ENCODE measurements at regions not wholly inside any gene's neighbourhood (a gene's known extent, or its start where the extent isn't known, plus 50 kb on each side); places are given as distances from the start of the nearest gene placed in this dataset.
A peak's percentile ranks its signal among the peaks of the same experiment; 100 is the strongest.

GRCh38 chr4:53937327-53937726 is 127.1 kb downstream of the CHIC2 start:
- Histone ChIP-seq H3K27ac (ENCODE audit: low read depth, low read length) (peak overlapping the region; percentile 42), H3K9me3 (ENCODE audit: insufficient read depth, low read depth, low read length) (no peaks in the 10 kb centered on the region), H3K4me2 (ENCODE audit: low read length) (no peak overlapping the region), H3K36me3 (ENCODE audit: insufficient read depth, low read length) (no peaks in the 10 kb centered on the region), H3K4me1 (ENCODE audit: insufficient read depth, low read length) (peaks cover 17% of the 10 kb centered on the region), H3K79me2 (ENCODE audit: insufficient read depth, low read length) (no peaks in the 10 kb centered on the region), H3K4me3 (ENCODE audit: insufficient read depth, low read depth, low read length) (no peak overlapping the region), H3K9ac (ENCODE audit: low read length) (no peak overlapping the region), H2AFZ (ENCODE audit: low read depth, low read length) (no peak overlapping the region), H3K27me3 (ENCODE audit: insufficient read depth, low read length) (no peaks in the 10 kb centered on the region), H4K20me1 (ENCODE audit: insufficient read depth, low read length) (no peaks in the 10 kb centered on the region)
- Mint-ChIP-seq H3K9me3 (ENCODE audit: unreplicated experiment) (peaks cover 9% of the 10 kb centered on the region), H3K36me3 (ENCODE audit: low read depth, unreplicated experiment) (peaks cover 5% of the 10 kb centered on the region), H3K4me1 (ENCODE audit: low read depth, unreplicated experiment) (peaks cover 3% of the 10 kb centered on the region), H3K27me3 (ENCODE audit: low read depth, unreplicated experiment) (no peaks in the 10 kb centered on the region), H3K27ac (ENCODE audit: unreplicated experiment) (no peak overlapping the region), H3K4me3 (ENCODE audit: unreplicated experiment) (no peak overlapping the region)
- TF ChIP-seq EZH2 (IDR thresholded peaks at IDR 0.05; ENCODE audit: insufficient read depth, low read length) (no peak), CTCF (IDR thresholded peaks at IDR 0.05; ENCODE audit: insufficient read depth, low read depth, low read length) (no peak)
- no peak for DNase-seq (ENCODE audit: low read depth)
- FAIRE-seq, result no peak

- Histone ChIP-seq H3K9me3 (ENCODE audit: insufficient read depth, low read depth, low read length) (no peaks in the 10 kb centered on the region), H3K9ac (ENCODE audit: low read length) (no peak overlapping the region), H3K79me2 (ENCODE audit: insufficient read depth, low read length) (no peaks in the 10 kb centered on the region), H3K4me1 (ENCODE audit: insufficient read depth, low read length) (peaks cover 24% of the 10 kb centered on the region), H3K4me2 (ENCODE audit: low read length) (no peak overlapping the region), H3K27ac (ENCODE audit: low read depth, low read length) (no peak overlapping the region), H4K20me1 (ENCODE audit: insufficient read depth, low read length) (no peaks in the 10 kb centered on the region), H2AFZ (ENCODE audit: low read depth, low read length) (no peak overlapping the region), H3K4me3 (ENCODE audit: insufficient read depth, low read depth, low read length) (no peak overlapping the region), H3K27me3 (ENCODE audit: insufficient read depth, low read length) (no peaks in the 10 kb centered on the region), H3K36me3 (ENCODE audit: insufficient read depth, low read length) (no peaks in the 10 kb centered on the region)
- FAIRE-seq (no peak), DNase-seq (ENCODE audit: low read depth) (peak; percentile 79)
- Mint-ChIP-seq H3K36me3 (ENCODE audit: low read depth, unreplicated experiment) (peaks cover 3% of the 10 kb centered on the region), H3K27me3 (ENCODE audit: low read depth, unreplicated experiment) (no peaks in the 10 kb centered on the region), H3K9me3 (ENCODE audit: unreplicated experiment) (peaks cover 9% of the 10 kb centered on the region), H3K4me1 (ENCODE audit: low read depth, unreplicated experiment) (peaks cover 8% of the 10 kb centered on the region), H3K27ac (ENCODE audit: unreplicated experiment) (no peak overlapping the region), H3K4me3 (ENCODE audit: unreplicated experiment) (no peak overlapping the region)
- no peak for TF ChIP-seq CTCF (IDR thresholded peaks at IDR 0.05; ENCODE audit: insufficient read depth, low read depth, low read length)
- no peak for TF ChIP-seq EZH2 (IDR thresholded peaks at IDR 0.05; ENCODE audit: insufficient read depth, low read length)
These were observed 128.6 kb downstream of the CHIC2 start for GRCh38 chr4:53935780-53936179.

GRCh38 chr4:53932796-53933610 is 131.4 kb downstream of the CHIC2 start:
- Histone ChIP-seq H3K27me3 (ENCODE audit: insufficient read depth, low read length) (no peaks in the 10 kb centered on the region), H4K20me1 (ENCODE audit: insufficient read depth, low read length) (no peaks in the 10 kb centered on the region), H3K27ac (ENCODE audit: low read depth, low read length) (peak overlapping the region; percentile 48), H3K9me3 (ENCODE audit: insufficient read depth, low read depth, low read length) (no peaks in the 10 kb centered on the region), H3K4me3 (ENCODE audit: insufficient read depth, low read depth, low read length) (no peak overlapping the region), H3K4me1 (ENCODE audit: insufficient read depth, low read length) (peaks cover 28% of the 10 kb centered on the region), H3K79me2 (ENCODE audit: insufficient read depth, low read length) (no peaks in the 10 kb centered on the region), H2AFZ (ENCODE audit: low read depth, low read length) (no peak overlapping the region), H3K4me2 (ENCODE audit: low read length) (peak overlapping the region; percentile 54), H3K36me3 (ENCODE audit: insufficient read depth, low read length) (no peaks in the 10 kb centered on the region), H3K9ac (ENCODE audit: low read length) (no peak overlapping the region)
- Mint-ChIP-seq H3K27ac (ENCODE audit: unreplicated experiment) (no peak overlapping the region), H3K27me3 (ENCODE audit: low read depth, unreplicated experiment) (no peaks in the 10 kb centered on the region), H3K4me1 (ENCODE audit: low read depth, unreplicated experiment) (peaks cover 8% of the 10 kb centered on the region), H3K36me3 (ENCODE audit: low read depth, unreplicated experiment) (peaks cover 2% of the 10 kb centered on the region), H3K4me3 (ENCODE audit: unreplicated experiment) (no peak overlapping the region), H3K9me3 (ENCODE audit: unreplicated experiment) (peaks cover 4% of the 10 kb centered on the region)
- no peak for TF ChIP-seq CTCF (IDR thresholded peaks at IDR 0.05; ENCODE audit: insufficient read depth, low read depth, low read length)
- FAIRE-seq (peak; percentile 93), DNase-seq (ENCODE audit: low read depth) (peak; percentile 100)
